Hippocampal formation (tissue), 2 donors: ENCODE measurements at regions not wholly inside any gene's neighbourhood (a gene's known extent, or its start where the extent isn't known, plus 50 kb on each side); places are given as distances from the start of the nearest gene placed in this dataset.
"Not testable (repeated sequence)": the region's sequence is repeated elsewhere in the genome, so short reads cannot be mapped to it uniquely, and the experiment has no call there.

Source experiments
- DNase-seq, 2 donors: peaks; one replicate each; lab custom pipeline; 2025; lab: John Stamatoyannopoulos, UW

DNA sequence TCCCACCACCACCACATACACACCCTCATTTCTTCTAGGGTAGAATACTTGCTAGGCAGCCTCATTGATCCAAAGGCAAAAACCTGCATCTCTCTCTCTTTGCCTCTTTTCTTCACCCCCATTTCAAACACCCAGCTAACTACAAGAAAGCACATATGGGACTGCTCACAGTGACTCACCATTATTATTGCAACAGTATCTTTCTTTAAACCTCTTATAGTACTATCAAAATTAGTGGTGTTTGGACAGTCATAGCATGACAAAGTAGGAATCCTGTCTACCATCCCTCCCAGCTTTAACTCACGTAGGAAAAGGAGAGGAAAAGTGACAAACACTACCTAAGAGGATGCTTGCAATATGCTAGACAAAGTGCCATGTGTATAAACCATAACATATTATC lies 422.5 kb upstream of the CRIM1 start:
- DNase-seq, result no peak

DNA sequence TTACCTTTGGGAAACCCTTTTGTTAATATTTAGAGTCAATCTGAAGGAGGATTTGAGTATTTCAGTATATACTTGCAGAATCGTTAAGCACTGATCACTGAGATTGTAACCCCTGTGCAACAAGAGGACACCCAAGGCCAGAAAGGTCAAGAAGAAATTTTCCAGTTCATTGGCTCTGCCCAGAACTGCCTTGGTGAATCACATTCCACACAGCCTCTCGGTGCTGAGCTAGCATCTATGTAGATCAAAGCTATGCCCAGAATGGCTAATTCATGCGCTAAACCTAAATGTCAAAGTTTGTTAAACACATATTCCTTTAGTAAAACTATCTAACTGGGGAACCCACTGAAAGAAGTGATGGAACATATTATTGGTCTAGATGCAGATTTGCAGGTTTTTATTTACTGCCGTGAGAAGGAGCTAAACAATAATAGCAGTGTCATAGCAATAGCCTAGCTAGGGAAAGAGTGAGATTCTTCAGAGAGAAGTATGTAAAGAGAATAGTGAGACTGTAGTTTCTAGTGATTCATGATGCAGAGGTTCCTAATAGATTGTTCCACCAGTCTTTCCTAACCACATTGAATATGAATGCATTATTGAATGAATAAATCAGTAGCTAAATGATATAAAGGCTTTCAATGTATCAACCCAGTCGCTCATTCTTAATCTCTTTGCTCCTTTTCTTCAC lies 423.2 kb upstream of the CRIM1 start:
- no peak for DNase-seq

DNA sequence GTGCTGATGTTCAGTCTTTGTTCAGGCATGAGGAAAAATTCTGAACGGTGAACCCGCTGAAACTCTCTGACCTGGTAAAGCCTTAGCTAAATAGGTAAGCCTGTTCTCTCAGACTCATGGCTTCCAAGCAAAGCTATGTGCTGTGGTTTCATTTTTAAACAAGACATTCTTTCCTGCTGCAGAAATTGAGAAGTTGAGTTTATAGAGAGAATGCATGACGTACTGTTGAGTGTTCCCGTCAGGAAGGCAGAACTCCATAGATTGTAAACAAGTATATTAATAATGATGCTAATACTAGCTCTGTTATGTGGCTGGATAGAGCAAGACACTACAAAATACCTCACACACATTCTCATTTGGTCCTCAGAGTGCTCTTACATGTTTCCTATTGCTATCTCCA lies 424.0 kb upstream of the CRIM1 start:
- no peak for DNase-seq

DNA sequence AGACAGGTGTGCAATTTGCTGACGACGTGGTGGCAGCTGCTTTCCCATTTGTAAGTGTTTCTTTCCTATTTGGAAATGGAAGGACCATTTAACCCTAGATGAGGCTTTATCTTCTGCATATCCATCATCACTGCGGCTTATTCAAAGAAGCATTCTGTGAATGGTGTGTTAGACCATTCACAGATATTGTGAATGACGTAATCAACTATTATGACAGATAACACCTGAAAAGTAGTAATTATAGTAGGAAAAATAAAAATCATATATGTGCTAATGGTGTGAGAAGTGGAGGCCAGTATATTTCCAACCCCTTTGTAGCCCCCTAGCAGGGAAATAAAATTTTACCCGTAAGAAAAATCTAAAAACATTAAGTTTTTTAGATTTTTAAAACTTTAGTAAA lies 424.5 kb upstream of the CRIM1 start:
- DNase-seq, result no peak

DNA sequence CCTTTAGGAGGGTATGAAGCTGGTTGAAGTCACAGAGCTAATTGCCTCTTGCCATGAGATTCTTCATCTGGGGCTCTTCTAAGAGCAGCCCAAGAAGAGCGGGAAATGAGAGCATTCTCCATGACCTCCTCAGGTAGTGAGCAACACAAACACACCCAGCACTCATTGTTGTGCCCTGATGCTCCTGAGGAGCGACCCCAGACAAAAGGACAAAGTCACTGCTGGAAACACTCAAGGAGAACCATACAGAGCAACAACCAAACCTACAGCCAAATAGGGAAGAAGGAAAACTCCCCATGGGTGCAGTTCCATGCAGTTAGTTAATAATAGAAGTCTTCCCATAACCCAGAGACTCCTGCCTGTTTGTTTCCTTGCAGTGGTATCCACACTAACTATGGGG lies 426.0 kb upstream of the CRIM1 start:
- no peak for DNase-seq

DNA sequence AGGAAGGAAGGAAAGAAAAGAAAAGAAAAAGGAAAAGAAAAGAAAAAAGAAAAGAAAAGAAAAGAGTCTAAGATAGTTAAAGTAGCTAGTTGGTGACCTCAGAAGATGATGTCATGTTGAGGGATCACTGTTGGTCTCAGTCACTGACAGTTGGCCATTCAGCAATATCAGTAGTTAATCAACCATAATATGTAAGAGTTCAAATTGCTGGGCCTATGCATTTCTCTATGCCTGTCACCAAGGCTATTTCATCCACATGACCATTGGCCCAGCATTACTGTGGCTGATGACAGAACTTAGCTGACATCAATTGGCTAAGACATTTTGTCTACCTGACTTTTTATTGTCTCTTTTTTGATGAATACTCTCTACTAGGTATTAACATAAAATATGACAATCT lies 435.5 kb upstream of the CRIM1 start:
- DNase-seq, result no peak

DNA sequence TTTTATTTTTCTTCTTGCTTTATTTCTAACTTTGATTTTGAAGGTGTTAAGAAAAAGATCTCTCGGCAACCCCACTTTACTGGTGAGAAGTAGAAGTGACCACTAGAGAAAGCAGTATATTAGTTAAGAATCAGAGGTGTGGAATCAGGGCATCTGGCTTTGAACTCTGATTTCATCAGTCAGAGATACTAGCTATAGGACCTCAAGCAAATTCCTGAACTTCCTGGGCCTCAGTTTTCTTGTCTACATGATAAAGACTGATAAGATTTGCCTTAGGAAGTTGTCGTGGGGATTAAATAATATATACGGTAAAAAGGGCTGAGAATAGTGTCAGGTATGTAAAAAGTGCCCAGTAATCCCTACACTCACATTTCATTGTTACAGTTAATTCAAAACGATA lies 440.3 kb upstream of the CRIM1 start:
- DNase-seq, result no peak

DNA sequence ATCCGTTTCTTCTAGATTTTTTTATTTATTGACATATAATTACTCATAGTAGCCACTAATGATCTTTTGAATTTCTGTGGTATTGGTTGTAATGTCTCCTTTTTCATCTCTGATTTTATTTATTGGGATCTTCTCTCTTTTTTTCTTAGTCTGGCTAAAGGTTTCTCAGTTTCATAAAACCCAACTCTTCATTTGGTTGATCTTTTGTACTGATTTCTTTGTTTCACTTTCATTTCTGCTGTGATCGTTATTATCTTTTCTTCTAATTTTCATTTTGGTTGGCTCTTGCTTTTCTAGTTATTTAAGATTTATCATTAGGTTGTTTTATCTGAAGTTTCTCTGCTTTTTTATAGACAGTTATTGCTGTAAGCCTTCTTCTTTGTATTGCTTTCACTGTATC lies 463.6 kb upstream of the CRIM1 start:
- DNase-seq, result no peak

DNA sequence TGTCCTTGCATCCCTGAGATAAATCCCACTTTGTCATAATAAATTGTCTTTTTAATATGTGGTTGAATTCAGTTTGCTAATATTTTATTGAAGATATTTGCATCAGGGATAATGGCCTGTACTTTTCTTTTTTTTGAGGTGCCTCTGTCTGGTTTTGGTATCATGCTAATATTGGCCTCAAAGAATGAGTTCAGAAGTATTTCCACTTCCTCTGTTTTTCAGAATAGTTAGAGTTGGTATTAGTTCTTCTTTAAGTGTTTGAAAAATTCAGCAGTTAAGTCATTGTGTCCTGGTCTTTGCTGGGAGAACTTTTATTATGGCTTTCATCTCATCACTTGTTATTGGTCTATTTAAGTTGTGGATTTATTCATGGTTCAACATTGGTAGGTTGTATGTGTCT lies 464.1 kb upstream of the CRIM1 start:
- no peak for DNase-seq

DNA sequence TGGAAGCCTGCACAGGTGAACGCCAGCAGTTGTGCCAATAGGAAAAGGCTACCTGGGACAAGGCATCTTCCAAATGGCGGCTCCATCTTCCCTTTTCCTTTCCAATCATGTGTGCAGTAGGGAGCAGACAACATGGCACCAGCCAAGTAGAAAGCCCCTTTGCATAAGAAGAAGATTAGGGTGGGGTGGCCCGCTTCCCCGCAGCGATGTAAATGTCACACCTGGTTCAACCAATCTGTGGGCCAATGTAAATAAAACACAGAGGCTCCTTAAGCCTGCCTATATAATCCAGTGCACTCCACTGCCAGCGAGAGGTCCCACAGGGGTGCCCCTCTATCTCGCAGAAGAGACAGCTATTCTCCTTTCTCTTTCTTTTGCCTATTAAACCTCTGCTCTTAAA lies 468.4 kb upstream of the CRIM1 start:
- DNase-seq, result no peak

DNA sequence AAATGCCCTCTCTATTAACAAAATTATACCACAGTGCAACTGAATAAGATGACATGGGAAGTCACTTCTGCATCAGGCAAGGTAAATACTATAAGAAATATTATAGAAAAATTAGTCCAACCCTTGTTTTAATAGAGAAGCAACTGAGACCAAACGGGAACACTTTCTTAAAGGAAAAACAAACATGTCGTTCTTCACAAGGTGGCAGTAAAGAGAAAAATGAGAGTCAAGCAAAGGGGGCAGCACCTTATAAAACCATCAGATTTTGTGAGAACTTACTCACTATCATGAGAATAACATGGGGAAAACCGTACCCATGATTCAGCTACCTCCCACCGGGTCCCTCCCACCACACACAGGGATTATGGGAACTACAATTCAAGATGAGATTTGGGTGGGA lies 481.7 kb upstream of the CRIM1 start:
- DNase-seq, result no peak

DNA sequence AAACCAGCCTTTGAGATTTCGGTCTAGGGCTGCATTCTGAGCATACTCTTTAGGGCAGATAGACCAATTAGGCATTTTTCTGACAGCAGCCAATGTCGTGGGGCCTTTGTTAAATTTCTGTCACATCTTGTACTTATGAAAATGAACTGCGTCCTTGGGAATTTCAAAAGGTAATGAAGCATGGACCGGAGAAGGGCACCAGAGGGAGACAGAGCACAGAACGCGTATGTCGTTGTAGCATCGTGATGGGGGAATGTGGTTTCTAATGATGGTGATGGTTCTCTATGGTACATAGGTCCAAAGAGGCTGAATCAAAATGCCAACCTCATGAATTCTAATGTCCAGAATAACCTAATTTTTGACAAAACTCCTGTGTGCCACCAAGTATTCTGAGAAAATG lies 483.9 kb upstream of the CRIM1 start:
- DNase-seq, result no peak

DNA sequence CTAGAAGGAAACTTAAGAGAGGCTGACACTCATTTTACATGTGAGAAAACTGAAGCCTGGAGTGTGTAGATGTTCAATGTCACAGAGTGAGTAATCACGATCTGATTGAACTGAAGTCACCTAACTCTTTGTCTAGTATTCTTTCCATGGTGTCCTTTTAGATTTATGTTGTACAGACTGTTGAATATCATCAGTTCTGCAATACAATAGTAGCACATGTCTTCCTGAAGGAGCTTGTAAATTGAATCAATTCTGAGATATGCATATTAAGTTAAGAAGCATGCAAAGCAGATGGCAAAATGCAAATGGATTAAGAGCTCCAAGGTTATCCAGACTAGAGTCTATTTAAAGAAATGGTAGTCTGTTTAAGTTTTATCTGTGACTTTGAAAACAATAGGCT lies 484.9 kb upstream of the CRIM1 start:
- DNase-seq, result no peak

DNA sequence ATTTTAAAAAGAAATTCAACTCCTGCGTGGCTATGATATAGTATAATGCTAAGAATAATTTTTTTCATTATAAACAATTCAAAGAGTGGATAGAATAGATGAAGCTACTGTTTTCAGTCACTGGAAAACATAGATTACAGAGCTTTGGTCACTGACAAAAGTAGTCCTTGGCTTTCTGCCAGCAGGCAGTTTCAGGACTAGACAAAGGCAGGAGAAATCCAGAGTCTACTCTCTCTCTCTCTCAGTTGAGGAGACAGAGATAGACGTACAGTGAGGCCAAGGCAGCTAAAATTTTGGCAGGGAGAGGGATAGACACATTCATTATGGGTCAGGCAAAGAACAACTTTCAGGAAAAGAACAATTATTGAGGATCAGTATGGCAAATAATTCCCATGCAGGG lies 491.4 kb upstream of the CRIM1 start:
- DNase-seq, result no peak

DNA sequence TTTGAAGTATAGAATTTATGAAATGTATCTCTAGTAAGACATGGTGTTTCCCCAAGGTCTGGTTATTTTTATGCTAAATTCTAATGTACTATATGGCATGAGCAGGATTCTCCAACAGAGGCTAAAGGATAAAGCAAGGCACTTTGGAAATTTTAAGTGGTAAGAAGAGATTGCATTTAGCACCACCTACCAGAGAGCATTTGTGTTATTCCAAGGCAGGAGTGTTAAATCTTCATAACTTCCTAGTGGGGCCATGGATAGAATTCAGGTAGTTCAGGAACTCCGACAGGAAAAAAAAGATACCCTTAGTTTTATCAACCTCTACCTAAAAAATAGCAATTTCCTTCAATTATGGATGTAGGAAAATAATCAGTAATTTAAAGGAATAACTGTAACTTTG lies 497.4 kb upstream of the CRIM1 start:
- no peak for DNase-seq

DNA sequence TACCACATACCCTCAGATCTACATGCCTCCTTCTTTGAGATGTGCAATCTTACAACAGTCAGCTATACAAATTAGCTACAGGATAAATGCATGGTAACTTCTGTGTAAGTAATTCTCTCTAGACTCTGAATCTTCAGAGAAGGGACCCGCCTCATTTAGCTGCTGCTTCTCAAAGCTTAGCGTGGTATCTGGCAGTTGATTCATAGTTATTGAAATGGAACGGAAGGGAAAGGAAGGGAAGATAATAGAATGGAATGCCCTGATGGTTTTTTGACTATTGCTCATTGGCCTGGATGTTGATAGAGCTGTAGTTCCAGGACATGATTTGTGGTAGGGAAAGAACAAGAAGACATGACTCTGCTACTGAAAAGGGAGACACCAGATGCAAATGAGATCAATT lies 498.1 kb upstream of the CRIM1 start:
- DNase-seq, result no peak

DNA sequence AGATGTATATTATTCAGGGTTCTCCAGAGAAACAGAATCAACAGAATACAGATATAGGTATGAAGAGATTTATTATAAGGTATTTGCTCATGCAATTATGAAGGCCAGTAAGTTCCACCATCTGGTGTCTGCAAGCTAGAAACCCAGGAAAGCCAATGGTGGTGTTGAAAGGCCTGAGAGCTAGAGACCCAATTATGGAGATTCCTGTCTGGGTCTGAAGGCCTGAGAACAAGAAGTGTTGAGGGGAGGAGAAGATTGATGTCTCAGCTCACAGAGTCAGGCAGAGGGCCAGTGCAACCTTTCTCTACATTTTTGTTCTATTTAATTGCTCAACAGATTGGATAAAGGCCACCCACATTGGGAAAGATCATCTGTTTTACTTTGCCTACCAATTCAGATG lies 524.2 kb upstream of the CRIM1 start:
- DNase-seq, result no peak

DNA sequence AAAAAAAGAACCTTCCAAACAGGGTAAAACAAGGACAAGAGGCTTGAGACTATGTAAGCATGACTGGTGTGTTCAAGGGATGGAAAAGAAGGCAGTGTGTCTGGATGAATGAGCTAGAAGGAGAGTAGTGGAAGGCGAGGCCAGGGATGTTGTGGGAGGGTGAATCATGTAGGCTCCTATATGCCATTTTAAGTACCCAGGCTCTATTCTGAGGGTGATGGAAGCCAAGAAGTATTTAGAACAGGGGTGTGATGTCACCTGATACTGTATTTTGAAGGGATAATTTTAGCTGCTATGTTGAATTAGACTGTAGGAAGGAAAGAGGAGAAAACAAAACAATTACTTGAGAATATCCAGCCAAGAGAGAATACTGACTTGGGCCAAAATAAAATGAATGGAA lies 524.7 kb upstream of the CRIM1 start:
- DNase-seq, result no peak

DNA sequence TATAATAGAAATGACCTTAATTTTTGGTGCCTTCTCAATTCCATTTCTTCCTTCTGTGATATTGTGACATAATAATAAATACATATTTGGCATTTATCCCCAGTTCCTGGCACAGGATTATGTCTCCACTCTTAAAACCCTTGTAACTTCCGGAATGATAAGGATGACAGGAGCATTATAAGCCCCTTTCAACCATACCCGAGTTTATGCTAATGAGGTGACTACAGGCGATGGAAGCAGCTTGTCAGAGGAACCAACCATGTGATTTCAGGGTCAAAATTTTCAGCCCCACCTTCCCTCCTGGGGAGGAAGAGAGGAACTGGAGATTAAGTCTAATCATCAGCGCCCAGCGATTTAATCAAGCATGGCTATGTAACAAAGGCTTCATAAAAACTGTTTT lies 528.5 kb upstream of the CRIM1 start:
- DNase-seq, result no peak

DNA sequence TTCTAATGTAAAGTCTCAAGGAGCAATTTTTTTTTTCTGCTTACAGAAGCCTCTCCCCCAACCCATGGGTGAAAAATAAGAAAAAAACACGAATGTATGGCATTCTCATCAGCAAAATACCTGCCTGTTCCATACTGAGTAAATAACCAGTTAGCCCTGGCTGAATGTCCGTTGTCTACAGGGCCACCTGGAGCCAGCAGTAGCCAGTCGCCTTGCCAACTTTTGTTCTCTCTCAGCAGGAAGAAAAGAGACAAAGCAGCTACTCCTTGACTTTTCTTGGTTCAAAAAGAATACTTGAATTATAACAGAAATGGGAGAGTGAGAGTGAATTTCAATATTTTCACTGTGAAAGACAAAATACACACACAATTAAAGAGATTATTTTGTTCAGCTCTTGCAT lies 532.9 kb upstream of the CRIM1 start:
- DNase-seq, result no peak

DNA sequence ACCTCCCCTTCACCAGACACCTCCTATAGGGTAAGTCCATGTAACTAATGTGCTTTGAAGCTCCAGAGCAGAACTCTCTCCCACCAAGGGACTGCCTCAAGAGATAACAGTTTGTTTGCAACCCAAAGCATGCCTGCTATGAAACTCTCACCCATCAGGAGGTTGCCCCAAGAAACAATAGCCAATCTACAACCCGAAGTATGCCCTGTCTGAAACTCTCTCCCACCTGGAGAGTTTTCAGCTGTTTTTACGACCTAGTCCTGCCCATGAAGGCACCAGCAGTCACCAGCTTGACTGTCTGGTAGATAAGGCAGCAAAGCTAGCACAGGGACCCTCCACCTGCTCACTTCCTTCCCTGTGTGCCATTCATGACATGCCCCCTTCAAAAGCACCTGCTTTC lies 533.9 kb upstream of the CRIM1 start:
- DNase-seq, result no peak

DNA sequence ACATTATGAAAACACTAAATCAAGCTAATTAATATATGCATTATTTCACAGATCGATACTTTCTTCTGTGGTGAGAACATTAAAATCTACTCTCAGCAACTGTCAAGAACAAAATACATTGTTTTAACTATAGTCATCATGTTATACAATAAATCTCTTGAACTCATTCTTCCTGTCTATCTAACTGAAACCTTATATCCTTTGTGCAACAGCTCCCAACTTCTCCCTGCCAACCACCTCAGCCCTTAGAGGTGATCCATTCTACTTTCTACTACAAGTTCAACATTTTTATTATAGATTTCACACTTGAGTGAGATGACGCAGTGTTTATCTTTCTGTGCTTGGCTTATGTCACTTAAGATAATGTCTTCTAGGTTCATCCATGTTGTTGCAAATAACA lies 535.2 kb upstream of the CRIM1 start:
- DNase-seq, result no peak

DNA sequence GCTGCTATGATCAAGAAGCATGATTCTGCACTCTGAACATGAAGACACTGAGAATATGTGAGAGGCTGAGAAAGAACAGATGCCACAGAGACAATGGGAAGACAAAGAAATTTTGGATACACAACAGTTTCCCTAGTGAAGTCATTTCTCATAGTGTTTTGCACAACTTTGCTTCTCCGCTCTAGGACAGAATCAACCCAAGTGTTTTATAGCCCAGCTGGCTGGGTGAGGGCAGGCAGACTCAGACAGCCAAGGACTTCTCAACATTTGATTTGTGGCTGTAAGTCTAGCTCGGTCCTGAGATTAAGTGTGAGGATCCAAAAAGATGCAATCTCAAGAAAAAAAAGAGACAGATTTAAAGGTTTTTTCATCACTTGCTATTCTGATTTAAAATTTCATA lies 536.5 kb upstream of the CRIM1 start:
- no peak for DNase-seq

DNA sequence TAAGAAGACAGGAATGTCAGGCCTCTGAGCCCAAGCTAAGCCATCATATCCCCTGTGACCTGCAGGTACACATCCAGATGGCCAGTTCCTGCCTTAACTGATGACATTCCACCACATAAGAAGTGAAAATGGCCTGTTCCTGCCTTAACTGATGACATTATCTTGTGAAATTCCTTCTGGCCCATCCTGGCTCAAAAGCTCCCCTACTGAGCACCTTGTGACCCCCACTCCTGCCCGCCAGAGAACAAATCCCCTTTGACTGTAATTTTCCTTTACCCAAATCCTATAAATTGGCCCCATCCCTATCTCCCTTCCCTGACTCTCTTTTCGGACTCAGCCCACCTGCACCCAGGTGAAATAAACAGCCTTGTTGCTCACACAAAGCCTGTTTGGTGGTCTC lies 537.2 kb upstream of the CRIM1 start:
- not testable (repeated sequence) for DNase-seq

DNA sequence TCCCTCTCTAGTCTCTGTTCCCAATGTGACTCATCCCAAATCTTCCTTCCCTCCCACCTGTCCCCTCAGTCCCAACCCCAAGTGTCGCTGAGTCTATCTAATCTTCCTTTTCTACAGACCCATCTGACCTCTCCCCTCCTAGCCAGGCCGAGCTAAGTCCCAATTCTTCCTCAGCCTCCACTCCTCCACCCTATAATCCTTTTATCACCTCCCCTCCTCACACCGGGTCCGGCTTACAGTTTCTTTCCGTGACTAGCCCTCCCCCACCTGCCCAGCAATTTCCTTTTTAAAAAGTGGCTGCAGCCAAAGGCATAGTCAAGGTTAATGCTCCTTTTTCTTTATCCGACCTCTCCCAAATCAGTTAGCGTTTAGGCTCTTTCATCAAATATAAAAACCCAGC lies 541.0 kb upstream of the CRIM1 start:
- DNase-seq, result not testable (repeated sequence)
